HG02981 (cell line): ENCODE measurements at regions not wholly inside any gene's neighbourhood (a gene's known extent, or its start where the extent isn't known, plus 50 kb on each side); places are given as distances from the start of the nearest gene placed in this dataset.
A peak's percentile ranks its signal among the peaks of the same experiment; 100 is the strongest.

Source experiments
- ATAC-seq: cut with Tn5 transposase; IDR thresholded peaks from one replicate; pipeline ENCODE4 v1.9.1; 2021; ENCODE audit warnings: mild to moderate bottlenecking, moderate library complexity; ENCODE audit not compliant: unreplicated experiment

GRCh38 chr2:64850642-64851041 lies 138.6 kb upstream of the SLC1A4 start:
- no peak for ATAC-seq

- no peak for ATAC-seq
These were observed 136.4 kb upstream of the SLC1A4 start for GRCh38 chr2:64852771-64853241.

GRCh38 chr2:64853306-64853705 lies 135.9 kb upstream of the SLC1A4 start:
- ATAC-seq, result no peak

- no peak for ATAC-seq
These were observed 135.3 kb upstream of the SLC1A4 start for GRCh38 chr2:64853894-64854293.

- ATAC-seq, result no peak
These were observed 134.4 kb upstream of the SLC1A4 start for GRCh38 chr2:64854773-64855237.

- no peak for ATAC-seq
These were observed 131.4 kb upstream of the SLC1A4 start for GRCh38 chr2:64857581-64858471.

- peak; percentile 7 for ATAC-seq
These were observed 130.5 kb upstream of the SLC1A4 start for GRCh38 chr2:64858541-64859311.

- peak; percentile 40 for ATAC-seq
These were observed 129.6 kb upstream of the SLC1A4 start for GRCh38 chr2:64859312-64860212.

- peak; percentile 34 for ATAC-seq
These were observed 128.8 kb upstream of the SLC1A4 start for GRCh38 chr2:64860276-64860885.

- ATAC-seq, result no peak
These were observed 128.3 kb upstream of the SLC1A4 start for GRCh38 chr2:64860936-64861335.

- ATAC-seq, result no peak
These were observed 127.5 kb upstream of the SLC1A4 start for GRCh38 chr2:64861452-64862397.

GRCh38 chr2:64862623-64863022 lies 126.6 kb upstream of the SLC1A4 start:
- ATAC-seq, result no peak

- ATAC-seq, result no peak
These were observed 125.9 kb upstream of the SLC1A4 start for GRCh38 chr2:64863097-64863820.

GRCh38 chr2:64865073-64865830 lies 123.9 kb upstream of the SLC1A4 start:
- ATAC-seq, result peak; percentile 59

- ATAC-seq, result no peak
These were observed 123.3 kb upstream of the SLC1A4 start for GRCh38 chr2:64865831-64866345.

GRCh38 chr2:64866797-64867196 lies 122.4 kb upstream of the SLC1A4 start:
- no peak for ATAC-seq

- ATAC-seq, result no peak
These were observed 121.8 kb upstream of the SLC1A4 start for GRCh38 chr2:64867253-64867996.
